ENCODE measurements at regions not wholly inside any gene's neighbourhood (a gene's known extent, or its start where the extent isn't known, plus 50 kb on each side); places are given as distances from the start of the nearest gene placed in this dataset.

- Histone ChIP-seq H3K27ac (ENCODE audit: low read depth, low read length) (0 out of 2 replicates have a peak overlapping the region, but pooled peaks have one; percentile 2), H4K20me1 (ENCODE audit: insufficient read depth) (no peaks in the 10 kb centered on the region), H3K9me3 (ENCODE audit: control insufficient read depth in 1 of 2, insufficient read depth in 1 of 2, low read depth in 1 of 2, low read length in 2 of 2) (no peaks in the 10 kb centered on the region), H3K79me2 (ENCODE audit: insufficient read depth, low read length) (no peaks in the 10 kb centered on the region), H3K4me2 (ENCODE audit: low read length) (0 out of 2 replicates have a peak overlapping the region, but pooled peaks have one; percentile 1), H3K4me1 (ENCODE audit: control insufficient read depth in 1 of 2, insufficient read depth in 2 of 2, low read length in 2 of 2) (peaks cover 3 to 14% of the 10 kb centered on the region in 2 experiments; a peak in 3 of 4 replicates), H3K27me3 (ENCODE audit: insufficient read depth, low read length) (no peaks in the 10 kb centered on the region), H2AFZ (ENCODE audit: low read depth, low read length, poor library complexity, severe bottlenecking) (peak overlapping the region; percentile 41), H3K4me3 (replicated peaks in 1 of 2; ENCODE audit: low read depth in 1 of 2, low read length in 2 of 2) (no peak overlapping the region), H3K9ac (ENCODE audit: low read length) (no peak overlapping the region), H3K36me3 (ENCODE audit: control insufficient read depth in 1 of 2, insufficient read depth in 2 of 2, low read length in 2 of 2) (no peaks in the 10 kb centered on the region), H3K9me2 (ENCODE audit: insufficient read depth) (no peaks in the 10 kb centered on the region)
- ChIA-PET POLR2A (no interaction called here), RAD21 (ENCODE audit: low non-redundant PET in 1 of 2, low total read pairs in 2 of 2, uncharacterized antibody in 2 of 2, unreplicated experiment in 2 of 2) (no interaction called here), CTCF (no interaction called here)
- ATAC-seq: peak; percentile 27; the same call in 1 of the 2 replicates
- BruUV-seq (replicated peaks): no TSS peak
- no peak for DNase-seq (ENCODE audit: low read depth, low spot score)
- no peak for TF ChIP-seq ZFX (IDR thresholded peaks at IDR 0.05)
- TF ChIP-seq MAX (IDR thresholded peaks at IDR 0.05): no peak
- TF ChIP-seq CEBPB (IDR thresholded peaks at IDR 0.05; ENCODE audit: low read depth): no peak
- TF ChIP-seq ATF3 (IDR thresholded peaks at IDR 0.05): no peak
- TF ChIP-seq REST (IDR thresholded peaks at IDR 0.05; ENCODE audit: low read depth): no peak
- TF ChIP-seq TCF7L2 (IDR thresholded peaks at IDR 0.05; ENCODE audit: borderline replicate concordance, extremely low read depth, insufficient read depth, insufficient read length): no peak
- no peak for TF ChIP-seq YY1 (IDR thresholded peaks at IDR 0.05; ENCODE audit: extremely low read depth, insufficient replicate concordance, low read depth, low read length)
- no peak for TF ChIP-seq FOSL1 (IDR thresholded peaks at IDR 0.05; ENCODE audit: low read depth)
- TF ChIP-seq ZNF274 (IDR thresholded peaks at IDR 0.05; ENCODE audit: low read depth, low read length): no peak
- TF ChIP-seq EZH2phosphoT487 (IDR thresholded peaks at IDR 0.05; ENCODE audit: borderline replicate concordance): no peak
- TF ChIP-seq SIN3A (IDR thresholded peaks at IDR 0.05; ENCODE audit: low read depth): no peak
- TF ChIP-seq SP1 (IDR thresholded peaks at IDR 0.05; ENCODE audit: low read depth): no peak
- no peak for TF ChIP-seq EZH2 (IDR thresholded peaks at IDR 0.05)
- TF ChIP-seq ZBTB33 (IDR thresholded peaks at IDR 0.05; ENCODE audit: extremely low read depth, insufficient replicate concordance, low read length): no peak
- TF ChIP-seq POLR2AphosphoS5 (IDR thresholded peaks at IDR 0.05; ENCODE audit: low read depth, low read length): no peak
- TF ChIP-seq POLR2A (IDR thresholded peaks at IDR 0.05; ENCODE audit: borderline replicate concordance, extremely low read depth, insufficient read depth, insufficient read length): no peak
- no peak for TF ChIP-seq JUND (IDR thresholded peaks at IDR 0.05)
- no peak for TF ChIP-seq RAD21 (IDR thresholded peaks at IDR 0.05; ENCODE audit: low read depth)
- intact Hi-C loops (cut with micrococcal nuclease): no loop called here
These were observed 255.8 kb downstream of the TGFB2 start for GRCh38 chr1:218600968-218601367.
